ENCODE measurements at regions not wholly inside any gene's neighbourhood (a gene's known extent, or its start where the extent isn't known, plus 50 kb on each side); places are given as distances from the start of the nearest gene placed in this dataset.

GRCh38 chr6:135592276-135592675 is 94.7 kb upstream of the AHI1 start:
- no peak for TF ChIP-seq POLR2A (IDR thresholded peaks at IDR 0.05)
- TF ChIP-seq CTCF (IDR thresholded peaks at IDR 0.05) = no peak
- Histone ChIP-seq H3K27me3 (no peaks in the 10 kb centered on the region), H3K4me1 (no peaks in the 10 kb centered on the region), H3K4me3 (no peak overlapping the region), H3K27ac (no peak overlapping the region), H3K9me3 (no peaks in the 10 kb centered on the region), H3K36me3 (no peaks in the 10 kb centered on the region)
- intact Hi-C loops (cut with DNase I; ENCODE audit: low total_unique reads) = no loop called here
- no peak for DNase-seq

- intact Hi-C loops (cut with DNase I; ENCODE audit: low total_unique reads) = no loop called here
- TF ChIP-seq POLR2A (IDR thresholded peaks at IDR 0.05) = no peak
- no peak for TF ChIP-seq CTCF (IDR thresholded peaks at IDR 0.05)
- DNase-seq = no peak
- H3K4me1 ChIP-seq = no peaks in the 10 kb centered on the region
- no peak overlapping the region for H3K27ac ChIP-seq
- H3K27me3 ChIP-seq = no peaks in the 10 kb centered on the region
- H3K4me3 ChIP-seq = no peak overlapping the region
- no peaks in the 10 kb centered on the region for H3K36me3 ChIP-seq
- H3K9me3 ChIP-seq = no peaks in the 10 kb centered on the region
These were observed 96.5 kb upstream of the AHI1 start for GRCh38 chr6:135594000-135594399.

- Histone ChIP-seq H3K4me1 (no peaks in the 10 kb centered on the region), H3K27ac (no peak overlapping the region), H3K4me3 (no peak overlapping the region), H3K27me3 (no peaks in the 10 kb centered on the region), H3K36me3 (no peaks in the 10 kb centered on the region), H3K9me3 (no peaks in the 10 kb centered on the region)
- intact Hi-C loops (cut with DNase I; ENCODE audit: low total_unique reads) = no loop called here
- TF ChIP-seq POLR2A (IDR thresholded peaks at IDR 0.05) (no peak), CTCF (IDR thresholded peaks at IDR 0.05) (no peak)
- no peak for DNase-seq
These were observed 102.7 kb upstream of the AHI1 start for GRCh38 chr6:135600086-135600702.

GRCh38 chr6:135600931-135601330 is 103.4 kb upstream of the AHI1 start:
- no peak for TF ChIP-seq POLR2A (IDR thresholded peaks at IDR 0.05)
- no peak for TF ChIP-seq CTCF (IDR thresholded peaks at IDR 0.05)
- intact Hi-C loops (cut with DNase I; ENCODE audit: low total_unique reads) = no loop called here
- no peak for DNase-seq

GRCh38 chr6:135601857-135602256 is 104.3 kb upstream of the AHI1 start:
- no peaks in the 10 kb centered on the region for H3K36me3 ChIP-seq
- no peak for DNase-seq
- H3K27ac ChIP-seq = no peak overlapping the region
- no peaks in the 10 kb centered on the region for H3K9me3 ChIP-seq
- no peak overlapping the region for H3K4me3 ChIP-seq
- TF ChIP-seq POLR2A (IDR thresholded peaks at IDR 0.05) (no peak), CTCF (IDR thresholded peaks at IDR 0.05) (no peak)
- H3K4me1 ChIP-seq = no peaks in the 10 kb centered on the region
- H3K27me3 ChIP-seq = no peaks in the 10 kb centered on the region
- intact Hi-C loops (cut with DNase I; ENCODE audit: low total_unique reads) = no loop called here

More at GRCh38 chr6:135600931-135601330, 103.4 kb upstream of the AHI1 start:
- no peaks in the 10 kb centered on the region for H3K4me1 ChIP-seq
- H3K9me3 ChIP-seq = no peaks in the 10 kb centered on the region
- no peak overlapping the region for H3K27ac ChIP-seq
- no peaks in the 10 kb centered on the region for H3K27me3 ChIP-seq
- H3K36me3 ChIP-seq = no peaks in the 10 kb centered on the region
- no peak overlapping the region for H3K4me3 ChIP-seq
